ENCODE measurements at regions not wholly inside any gene's neighbourhood (a gene's known extent, or its start where the extent isn't known, plus 50 kb on each side); places are given as distances from the start of the nearest gene placed in this dataset.

GRCh38 chr17:33639103-33639880 is 346.2 kb upstream of the ASIC2 start:
- TF ChIP-seq GLIS3 (CRISPR knock-in tag; IDR thresholded peaks at IDR 0.05) (no peak), TCF4 (CRISPR knock-in tag; IDR thresholded peaks at IDR 0.05; ENCODE audit: borderline replicate concordance) (no peak), ZC3H10 (CRISPR knock-in tag; IDR thresholded peaks at IDR 0.05) (no peak), TSHZ2 (CRISPR knock-in tag; IDR thresholded peaks at IDR 0.05) (no peak), RARB (CRISPR knock-in tag; IDR thresholded peaks at IDR 0.05) (no peak), PPARA (CRISPR knock-in tag; IDR thresholded peaks at IDR 0.05; ENCODE audit: borderline replicate concordance) (no peak)
- no peak for ATAC-seq

GRCh38 chr17:33640629-33641028 is 347.5 kb upstream of the ASIC2 start:
- ATAC-seq: no peak
- TF ChIP-seq PATZ1 (CRISPR knock-in tag; IDR thresholded peaks at IDR 0.05; ENCODE audit: borderline replicate concordance) (no peak), ZC3H10 (CRISPR knock-in tag; IDR thresholded peaks at IDR 0.05) (no peak), ZNF8 (CRISPR knock-in tag; IDR thresholded peaks at IDR 0.05) (no peak), ZFP30 (CRISPR knock-in tag; IDR thresholded peaks at IDR 0.05) (no peak), BACH2 (CRISPR knock-in tag; IDR thresholded peaks at IDR 0.05; ENCODE audit: borderline replicate concordance) (no peak), PPARA (CRISPR knock-in tag; IDR thresholded peaks at IDR 0.05; ENCODE audit: borderline replicate concordance) (no peak), TOX (CRISPR knock-in tag; IDR thresholded peaks at IDR 0.05; ENCODE audit: borderline replicate concordance) (no peak), ZFP3 (CRISPR knock-in tag; IDR thresholded peaks at IDR 0.05) (no peak), CSRNP3 (CRISPR knock-in tag; IDR thresholded peaks at IDR 0.05) (no peak), RARB (CRISPR knock-in tag; IDR thresholded peaks at IDR 0.05) (no peak), POU6F1 (CRISPR knock-in tag; IDR thresholded peaks at IDR 0.05; ENCODE audit: borderline replicate concordance, low read depth) (no peak), TCF4 (CRISPR knock-in tag; IDR thresholded peaks at IDR 0.05; ENCODE audit: borderline replicate concordance) (no peak), GLIS3 (CRISPR knock-in tag; IDR thresholded peaks at IDR 0.05) (no peak), CREB5 (CRISPR knock-in tag; IDR thresholded peaks at IDR 0.05; ENCODE audit: low read depth) (no peak), ZNF70 (CRISPR knock-in tag; IDR thresholded peaks at IDR 0.05) (no peak), ISL1 (CRISPR knock-in tag; IDR thresholded peaks at IDR 0.05) (no peak), CSDC2 (CRISPR knock-in tag; IDR thresholded peaks at IDR 0.05) (no peak), OSR1 (CRISPR knock-in tag; IDR thresholded peaks at IDR 0.05) (no peak), ZNF565 (CRISPR knock-in tag; conservative IDR thresholded peaks at IDR 0.05; ENCODE audit: low read depth) (no peak)

GRCh38 chr17:33642002-33642401 is 348.9 kb upstream of the ASIC2 start:
- TF ChIP-seq ZNF70 (CRISPR knock-in tag; IDR thresholded peaks at IDR 0.05): no peak
- TF ChIP-seq ZNF565 (CRISPR knock-in tag; conservative IDR thresholded peaks at IDR 0.05; ENCODE audit: low read depth): no peak
- no peak for TF ChIP-seq OSR1 (CRISPR knock-in tag; IDR thresholded peaks at IDR 0.05)
- TF ChIP-seq TOX (CRISPR knock-in tag; IDR thresholded peaks at IDR 0.05; ENCODE audit: borderline replicate concordance): no peak
- ATAC-seq: no peak
